GM10248 (cell line): ENCODE measurements at regions not wholly inside any gene's neighbourhood (a gene's known extent, or its start where the extent isn't known, plus 50 kb on each side); places are given as distances from the start of the nearest gene placed in this dataset.

Experiments
- CTCF ChIA-PET: fragments of 300-600 bp; sonication (Branson Sonifier 250); formaldehyde crosslinking; extraction: SDS; loops from one replicate; lab custom pipeline; 2021; ENCODE audit warnings: antibody characterized with exemption; lab: Yijun Ruan, JAX
- POLR2A ChIA-PET: fragments of 350-650 bp; sonication (Branson Sonifier 250); formaldehyde crosslinking; extraction: SDS; loops from one replicate; lab custom pipeline; 2020; ENCODE audit warnings: antibody characterized with exemption; lab: Yijun Ruan, JAX
- DNase-seq: peaks from one replicate; pipeline ENCODE4 v3.0.0; 2012; ENCODE audit errors: extremely low spot score
- TF ChIP-seq, protein P1 (sequence below): IDR thresholded peaks from 2 replicates; pipeline ENCODE4 v1.5.1; 2012; ENCODE audit warnings: mild to moderate bottlenecking, low read depth; ENCODE audit errors: extremely low read depth, missing control alignments, control extremely low read depth

GRCh38 chr6:16056263-16056870 lies 72.5 kb upstream of the MYLIP start:
- TF ChIP-seq, protein P1, sequence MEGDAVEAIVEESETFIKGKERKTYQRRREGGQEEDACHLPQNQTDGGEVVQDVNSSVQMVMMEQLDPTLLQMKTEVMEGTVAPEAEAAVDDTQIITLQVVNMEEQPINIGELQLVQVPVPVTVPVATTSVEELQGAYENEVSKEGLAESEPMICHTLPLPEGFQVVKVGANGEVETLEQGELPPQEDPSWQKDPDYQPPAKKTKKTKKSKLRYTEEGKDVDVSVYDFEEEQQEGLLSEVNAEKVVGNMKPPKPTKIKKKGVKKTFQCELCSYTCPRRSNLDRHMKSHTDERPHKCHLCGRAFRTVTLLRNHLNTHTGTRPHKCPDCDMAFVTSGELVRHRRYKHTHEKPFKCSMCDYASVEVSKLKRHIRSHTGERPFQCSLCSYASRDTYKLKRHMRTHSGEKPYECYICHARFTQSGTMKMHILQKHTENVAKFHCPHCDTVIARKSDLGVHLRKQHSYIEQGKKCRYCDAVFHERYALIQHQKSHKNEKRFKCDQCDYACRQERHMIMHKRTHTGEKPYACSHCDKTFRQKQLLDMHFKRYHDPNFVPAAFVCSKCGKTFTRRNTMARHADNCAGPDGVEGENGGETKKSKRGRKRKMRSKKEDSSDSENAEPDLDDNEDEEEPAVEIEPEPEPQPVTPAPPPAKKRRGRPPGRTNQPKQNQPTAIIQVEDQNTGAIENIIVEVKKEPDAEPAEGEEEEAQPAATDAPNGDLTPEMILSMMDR = no peak
- CTCF ChIA-PET = interaction anchor here (1.6 kb wide), 1 partner anchor 261 kb away, joined by 3 read pairs; no protein-coding TSS in a partner anchor
- DNase-seq = no peak
- POLR2A ChIA-PET = no interaction called here

GRCh38 chr6:16055852-16056251 lies 73.0 kb upstream of the MYLIP start:
- ChIA-PET CTCF (interaction anchor here (0.8 kb wide), 1 partner anchor 72 kb away, joined by 3 read pairs; no protein-coding TSS in a partner anchor), POLR2A (no interaction called here)
- TF ChIP-seq, protein P1 = no peak
- no peak for DNase-seq

- POLR2A ChIA-PET = no interaction called here
- CTCF ChIA-PET = interaction anchor here (0.7 to 1.6 kb wide), 2 partner anchors 12 to 80 kb away, joined by 3 to 5 read pairs; partner anchors contain the start of gene MYLIP
- DNase-seq = no peak
- TF ChIP-seq, protein P1 = no peak
Observed at GRCh38 chr6:16049168-16049567, 79.7 kb upstream of the MYLIP start.

- no peak for DNase-seq
- POLR2A ChIA-PET = no interaction called here
- CTCF ChIA-PET = no interaction called here
- TF ChIP-seq, protein P1 = no peak
Observed at GRCh38 chr6:16048221-16048620, 80.7 kb upstream of the MYLIP start.

DNA sequence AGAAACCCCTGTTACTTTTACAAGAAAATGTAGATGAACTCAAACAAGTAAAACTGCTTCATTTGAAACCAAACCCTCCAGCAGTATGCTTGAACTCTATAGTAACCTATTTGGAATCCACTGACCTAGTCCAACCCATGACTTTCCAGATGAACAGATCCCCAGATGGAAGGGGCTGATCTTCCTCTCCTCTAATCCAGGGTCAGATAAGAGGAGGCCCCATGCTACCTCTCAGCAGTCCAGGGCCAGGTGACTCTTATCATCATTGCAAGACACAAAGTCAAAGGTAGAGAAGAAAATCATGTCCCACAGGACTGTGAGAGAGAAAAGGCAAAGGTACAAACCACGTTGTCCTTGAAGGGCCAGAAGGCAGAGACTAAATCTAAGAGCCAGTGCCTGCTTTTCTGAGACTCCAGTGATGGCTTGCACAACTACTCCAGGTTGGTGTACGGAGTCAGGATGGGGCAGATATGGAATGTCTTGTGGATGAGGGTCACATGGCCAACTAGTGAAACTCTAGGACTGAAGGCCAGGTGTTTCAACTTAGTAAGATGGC lies 81.4 kb upstream of the MYLIP start:
- no peak for DNase-seq
- ChIA-PET CTCF (interaction anchor here (1.3 kb wide), 1 partner anchor 19 kb away, joined by 3 read pairs; no protein-coding TSS in a partner anchor), POLR2A (no interaction called here)
- TF ChIP-seq, protein P1 = no peak

DNA sequence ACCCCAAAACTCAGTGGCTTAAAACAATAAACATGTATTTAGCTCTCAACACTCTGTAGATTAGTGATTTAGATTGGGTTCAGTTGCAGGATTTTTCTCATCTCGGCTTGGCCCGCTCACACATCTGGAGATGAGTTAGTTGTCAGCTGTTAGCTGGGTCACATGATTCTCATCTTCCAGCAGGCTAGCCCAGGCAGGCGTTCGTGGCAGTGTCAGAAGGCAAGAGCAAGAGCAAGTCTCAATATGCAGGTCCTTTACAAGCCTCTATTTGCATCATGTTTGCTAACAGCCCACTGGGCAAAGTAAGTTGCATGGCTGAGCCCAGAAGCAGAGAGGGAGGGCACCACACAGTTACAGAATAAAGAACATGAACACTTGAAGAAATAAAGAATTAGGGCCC lies 83.6 kb upstream of the MYLIP start:
- no peak for DNase-seq
- ChIA-PET POLR2A (no interaction called here), CTCF (no interaction called here)
- TF ChIP-seq, protein P1 = no peak
